ENCODE measurements at regions not wholly inside any gene's neighbourhood (a gene's known extent, or its start where the extent isn't known, plus 50 kb on each side); places are given as distances from the start of the nearest gene placed in this dataset.

DNA sequence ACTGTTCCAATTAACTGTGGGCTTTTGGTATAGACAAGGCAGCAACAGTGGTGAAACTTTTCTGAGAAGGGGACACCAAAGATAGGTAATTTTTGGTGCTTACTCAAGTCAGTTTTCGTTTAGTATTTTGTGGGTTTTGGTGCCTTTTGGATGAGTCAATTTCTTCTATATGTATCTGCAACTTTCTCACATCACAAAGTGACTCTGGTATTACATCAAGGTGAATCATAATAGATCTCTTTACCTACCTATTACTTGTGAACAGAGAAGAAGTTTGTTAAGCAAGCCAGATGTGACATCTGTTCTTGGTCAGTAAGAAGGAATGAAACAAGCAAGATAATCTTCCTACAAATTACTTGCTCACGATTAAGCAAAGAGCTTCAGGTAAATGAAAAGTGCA is 732.4 kb upstream of the DPPA4 start:
- TF ChIP-seq, protein P1, sequence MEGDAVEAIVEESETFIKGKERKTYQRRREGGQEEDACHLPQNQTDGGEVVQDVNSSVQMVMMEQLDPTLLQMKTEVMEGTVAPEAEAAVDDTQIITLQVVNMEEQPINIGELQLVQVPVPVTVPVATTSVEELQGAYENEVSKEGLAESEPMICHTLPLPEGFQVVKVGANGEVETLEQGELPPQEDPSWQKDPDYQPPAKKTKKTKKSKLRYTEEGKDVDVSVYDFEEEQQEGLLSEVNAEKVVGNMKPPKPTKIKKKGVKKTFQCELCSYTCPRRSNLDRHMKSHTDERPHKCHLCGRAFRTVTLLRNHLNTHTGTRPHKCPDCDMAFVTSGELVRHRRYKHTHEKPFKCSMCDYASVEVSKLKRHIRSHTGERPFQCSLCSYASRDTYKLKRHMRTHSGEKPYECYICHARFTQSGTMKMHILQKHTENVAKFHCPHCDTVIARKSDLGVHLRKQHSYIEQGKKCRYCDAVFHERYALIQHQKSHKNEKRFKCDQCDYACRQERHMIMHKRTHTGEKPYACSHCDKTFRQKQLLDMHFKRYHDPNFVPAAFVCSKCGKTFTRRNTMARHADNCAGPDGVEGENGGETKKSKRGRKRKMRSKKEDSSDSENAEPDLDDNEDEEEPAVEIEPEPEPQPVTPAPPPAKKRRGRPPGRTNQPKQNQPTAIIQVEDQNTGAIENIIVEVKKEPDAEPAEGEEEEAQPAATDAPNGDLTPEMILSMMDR (IDR thresholded peaks at IDR 0.05; ENCODE audit: poor library complexity): no peak
- no peak for TF ChIP-seq EZH2phosphoT487 (IDR thresholded peaks at IDR 0.05; ENCODE audit: low read depth, severe bottlenecking, unreplicated experiment)
- TF ChIP-seq EZH2 (IDR thresholded peaks at IDR 0.05; ENCODE audit: borderline replicate concordance): no peak
- 58% methylated on average over 2 of the region's 2 CpGs for WGBS (ENCODE audit: low lambda C conversion rate, missing lambda C conversion rate)

DNA sequence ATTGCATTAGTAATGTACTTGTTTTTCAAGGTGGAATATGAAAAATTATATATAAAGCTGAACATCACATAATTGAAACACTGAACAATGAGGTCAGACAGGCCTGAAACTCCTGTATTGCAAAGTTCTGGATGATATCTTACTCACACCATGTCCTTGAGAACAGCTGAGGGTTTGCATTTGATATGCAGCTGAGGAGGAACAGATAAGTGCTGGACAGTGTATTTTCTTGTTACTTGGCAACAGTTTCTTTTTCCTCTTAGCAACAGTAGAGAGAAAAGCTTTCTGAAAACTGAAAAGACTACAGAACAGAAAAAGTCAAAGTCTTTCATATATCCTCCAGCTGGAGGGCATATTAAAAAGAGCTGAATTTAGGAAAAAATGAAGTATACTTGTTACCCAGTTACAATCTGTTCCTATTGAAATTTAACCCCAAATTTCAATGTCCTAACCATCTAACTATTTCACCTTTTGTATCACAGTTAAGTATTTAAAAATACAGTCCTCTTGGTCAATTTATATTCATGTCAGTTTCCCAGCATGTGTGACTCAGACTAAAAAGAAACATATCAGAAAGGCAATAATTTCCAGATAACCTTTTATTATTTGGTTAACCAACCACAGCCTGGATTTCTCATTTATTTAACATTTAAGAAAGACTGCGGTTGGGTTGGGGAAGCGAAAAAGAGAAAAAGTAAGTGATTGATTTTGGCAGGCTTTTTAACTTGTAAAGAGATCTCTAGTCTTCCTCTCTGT is 733.0 kb upstream of the DPPA4 start:
- Histone ChIP-seq H2AFZ (no peak overlapping the region), H3K9me2 (replicated peaks; ENCODE audit: insufficient read depth) (no peaks in the 10 kb centered on the region), H3K9me3 (ENCODE audit: low read depth) (no peaks in the 10 kb centered on the region), H3K27me3 (no peaks in the 10 kb centered on the region), H4K20me1 (ENCODE audit: insufficient read depth, poor library complexity, severe bottlenecking) (no peaks in the 10 kb centered on the region), H3K4me3 (no peak overlapping the region), H3K4me1 (ENCODE audit: insufficient read depth) (no peaks in the 10 kb centered on the region), H3K4me2 (no peak overlapping the region), H3K79me2 (no peaks in the 10 kb centered on the region), H3K36me3 (replicated peaks; ENCODE audit: insufficient read depth, low read depth) (no peaks in the 10 kb centered on the region), H3K27ac (no peak overlapping the region)
- 82% methylated on average over 2 of the region's 2 CpGs for WGBS (ENCODE audit: low lambda C conversion rate, missing lambda C conversion rate)
- DNase-seq (ENCODE audit: low spot score): peak; percentile 46
- TF ChIP-seq, protein P1 (IDR thresholded peaks at IDR 0.05; ENCODE audit: poor library complexity): no peak
- TF ChIP-seq EZH2 (IDR thresholded peaks at IDR 0.05; ENCODE audit: borderline replicate concordance) (no peak), EZH2phosphoT487 (IDR thresholded peaks at IDR 0.05; ENCODE audit: low read depth, severe bottlenecking, unreplicated experiment) (no peak)

More for the DNA sequence above, 732.4 kb upstream of the DPPA4 start:
- Histone ChIP-seq H3K4me3 (no peak overlapping the region), H3K79me2 (no peaks in the 10 kb centered on the region), H3K27me3 (no peaks in the 10 kb centered on the region), H3K4me1 (ENCODE audit: insufficient read depth) (no peaks in the 10 kb centered on the region), H3K4me2 (no peak overlapping the region), H3K9me2 (replicated peaks; ENCODE audit: insufficient read depth) (no peaks in the 10 kb centered on the region), H3K27ac (no peak overlapping the region), H2AFZ (no peak overlapping the region), H3K36me3 (replicated peaks; ENCODE audit: insufficient read depth, low read depth) (no peaks in the 10 kb centered on the region), H4K20me1 (ENCODE audit: insufficient read depth, poor library complexity, severe bottlenecking) (no peaks in the 10 kb centered on the region), H3K9me3 (ENCODE audit: low read depth) (no peaks in the 10 kb centered on the region)
- DNase-seq (ENCODE audit: low spot score): no peak

DNA sequence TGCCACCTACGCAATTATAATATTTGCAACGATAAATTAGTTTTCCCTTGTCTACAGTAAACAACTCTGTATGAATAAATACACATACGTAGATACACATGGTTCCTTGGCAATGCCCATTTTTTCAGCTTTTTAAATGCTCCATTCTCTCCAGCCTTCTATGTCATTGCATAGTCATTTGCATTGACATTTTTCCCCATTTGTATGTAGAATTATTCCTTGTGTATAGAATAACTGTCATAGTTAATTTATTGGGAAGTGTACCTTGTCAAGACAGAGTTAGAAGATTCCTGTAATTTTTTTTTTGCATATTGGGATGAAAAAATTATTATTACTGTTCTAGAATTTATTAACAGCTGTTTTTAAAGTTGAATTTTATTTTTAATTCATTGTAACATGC is 736.7 kb upstream of the DPPA4 start:
- H3K36me3 ChIP-seq (replicated peaks; ENCODE audit: insufficient read depth, low read depth): no peaks in the 10 kb centered on the region
- H3K79me2 ChIP-seq: no peaks in the 10 kb centered on the region
- H3K9me2 ChIP-seq (replicated peaks; ENCODE audit: insufficient read depth): no peaks in the 10 kb centered on the region
- no peaks in the 10 kb centered on the region for H4K20me1 ChIP-seq (ENCODE audit: insufficient read depth, poor library complexity, severe bottlenecking)
- DNase-seq (ENCODE audit: low spot score): no peak
- H3K27ac ChIP-seq: no peak overlapping the region
- TF ChIP-seq EZH2 (IDR thresholded peaks at IDR 0.05; ENCODE audit: borderline replicate concordance) (no peak), EZH2phosphoT487 (IDR thresholded peaks at IDR 0.05; ENCODE audit: low read depth, severe bottlenecking, unreplicated experiment) (no peak)
- TF ChIP-seq, protein P1 (IDR thresholded peaks at IDR 0.05; ENCODE audit: poor library complexity): no peak
- H3K4me2 ChIP-seq: no peak overlapping the region
- H3K4me1 ChIP-seq (ENCODE audit: insufficient read depth): no peaks in the 10 kb centered on the region
- H2AFZ ChIP-seq: no peak overlapping the region
- H3K27me3 ChIP-seq: no peaks in the 10 kb centered on the region
- no peaks in the 10 kb centered on the region for H3K9me3 ChIP-seq (ENCODE audit: low read depth)
- H3K4me3 ChIP-seq: no peak overlapping the region
- 72% methylated on average over 3 of the region's 3 CpGs for WGBS (ENCODE audit: low lambda C conversion rate, missing lambda C conversion rate)
